ENCODE measurements at regions not wholly inside any gene's neighbourhood (a gene's known extent, or its start where the extent isn't known, plus 50 kb on each side); places are given as distances from the start of the nearest gene placed in this dataset.
"Not testable (repeated sequence)": the region's sequence is repeated elsewhere in the genome, so short reads cannot be mapped to it uniquely, and the experiment has no call there.

GRCh38 chr3:176302271-176302670 lies 895.0 kb downstream of the TBL1XR1 start:
- DNase-seq, result no peak

GRCh38 chr3:176296066-176296597 lies 901.1 kb downstream of the TBL1XR1 start:
- no peak for DNase-seq

DNA sequence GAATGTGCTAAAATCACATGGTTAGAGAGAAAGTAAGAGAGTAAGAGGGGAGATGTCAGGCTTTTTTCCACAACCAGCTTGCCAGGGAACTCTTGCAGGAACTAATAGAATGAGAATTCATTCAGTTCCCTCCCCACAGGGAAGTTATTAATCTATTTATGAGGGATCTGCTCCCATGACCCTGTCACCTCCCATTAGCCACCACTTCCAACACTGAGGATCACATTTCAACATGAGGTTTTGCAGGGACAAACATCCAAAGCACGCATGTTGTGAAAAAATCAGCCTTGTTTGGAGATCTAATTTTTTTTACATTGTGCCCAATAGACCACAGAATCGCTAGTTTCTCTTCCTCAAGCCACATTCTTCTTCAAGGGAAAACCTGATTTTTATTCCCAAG lies 904.0 kb downstream of the TBL1XR1 start:
- DNase-seq, result no peak

DNA sequence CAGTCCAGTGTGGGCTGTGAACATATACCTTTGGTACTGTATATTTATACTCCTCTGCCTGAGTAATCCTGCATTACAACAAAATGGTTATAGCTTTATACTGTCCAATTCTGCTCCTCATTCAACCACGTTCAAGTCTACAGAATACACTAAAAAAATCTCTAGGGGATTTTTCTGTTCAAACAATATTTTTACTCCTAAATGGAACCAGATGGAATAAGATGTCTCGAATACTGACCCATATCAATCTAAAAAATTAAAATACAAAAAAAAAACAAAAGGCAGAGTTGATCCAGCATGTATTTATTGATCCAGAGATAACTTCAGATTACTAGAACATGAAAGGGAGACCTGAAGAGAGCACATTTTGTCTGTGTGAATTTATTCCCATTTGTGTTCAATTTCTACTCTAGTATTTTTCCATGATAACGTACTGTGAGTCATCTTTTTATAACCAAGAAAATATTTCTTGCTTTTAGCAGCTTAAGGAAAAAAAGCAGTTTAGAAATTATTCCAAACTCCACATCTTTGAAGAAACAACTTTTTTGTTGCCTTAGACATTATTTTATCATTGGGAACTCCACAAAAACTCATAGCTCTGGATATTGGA lies 910.7 kb downstream of the TBL1XR1 start:
- no peak for DNase-seq

DNA sequence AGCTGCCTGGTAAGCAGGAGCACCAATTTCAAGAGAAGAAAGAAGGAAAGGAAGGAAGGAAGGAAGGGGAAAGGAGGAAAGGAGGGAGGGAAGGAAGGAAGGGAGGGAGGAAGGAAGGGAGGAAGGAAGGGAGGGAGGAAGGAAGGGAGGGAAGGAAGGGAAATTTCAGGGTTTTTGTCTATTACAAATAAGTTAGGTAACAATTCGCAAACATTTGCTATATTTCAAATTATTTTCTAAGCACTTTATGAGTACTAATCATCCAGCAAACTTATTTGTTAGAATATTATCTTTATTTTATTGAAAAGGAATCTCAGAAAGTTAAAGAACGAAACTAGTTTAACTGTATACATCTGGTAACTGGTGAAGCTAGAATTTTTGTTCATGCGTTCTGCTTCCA lies 921.7 kb downstream of the TBL1XR1 start:
- no peak for DNase-seq

GRCh38 chr3:176275113-176275512 lies 922.2 kb downstream of the TBL1XR1 start:
- no peak for DNase-seq

DNA sequence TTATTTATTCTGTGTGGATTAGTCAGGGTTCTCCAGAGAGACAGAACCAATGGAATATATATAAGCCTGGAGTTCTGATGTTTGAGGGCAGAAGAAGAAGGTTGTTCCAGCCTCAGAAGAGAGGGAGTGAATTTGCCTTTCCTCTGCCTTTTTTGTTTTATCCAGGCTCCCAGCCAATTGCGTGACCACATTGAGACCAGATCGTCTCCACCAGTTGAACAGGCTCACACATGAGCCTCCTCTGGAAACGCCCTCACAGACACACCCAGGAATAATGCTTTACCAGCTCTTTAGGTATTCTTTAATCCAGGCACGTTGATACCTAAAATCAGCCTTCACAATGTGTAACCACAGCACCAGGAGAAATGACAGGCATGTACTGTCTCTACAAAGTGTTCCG lies 923.1 kb downstream of the TBL1XR1 start:
- no peak for DNase-seq

DNA sequence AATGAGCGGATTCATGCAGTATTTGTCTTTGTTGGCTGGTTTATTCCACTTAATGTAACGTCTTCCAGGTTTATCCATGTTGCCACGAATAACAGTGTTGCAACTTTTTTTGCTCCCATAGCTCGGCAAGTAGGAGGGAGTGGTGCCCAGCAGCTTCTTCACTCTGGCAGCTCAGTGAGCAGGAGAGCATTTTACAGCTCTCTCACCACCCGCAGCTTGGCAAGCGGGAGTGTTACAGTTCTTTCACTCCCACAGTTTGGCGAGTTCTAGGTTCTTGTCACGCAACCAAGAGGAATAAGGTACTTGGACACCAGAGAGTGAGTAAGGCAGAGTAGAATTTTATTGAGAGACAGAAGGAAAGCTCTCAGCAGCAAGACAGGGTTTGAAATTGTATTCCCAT lies 935.2 kb downstream of the TBL1XR1 start:
- DNase-seq, result no peak

- no peak for DNase-seq
These were observed 950.1 kb downstream of the TBL1XR1 start for GRCh38 chr3:176247191-176247590.

DNA sequence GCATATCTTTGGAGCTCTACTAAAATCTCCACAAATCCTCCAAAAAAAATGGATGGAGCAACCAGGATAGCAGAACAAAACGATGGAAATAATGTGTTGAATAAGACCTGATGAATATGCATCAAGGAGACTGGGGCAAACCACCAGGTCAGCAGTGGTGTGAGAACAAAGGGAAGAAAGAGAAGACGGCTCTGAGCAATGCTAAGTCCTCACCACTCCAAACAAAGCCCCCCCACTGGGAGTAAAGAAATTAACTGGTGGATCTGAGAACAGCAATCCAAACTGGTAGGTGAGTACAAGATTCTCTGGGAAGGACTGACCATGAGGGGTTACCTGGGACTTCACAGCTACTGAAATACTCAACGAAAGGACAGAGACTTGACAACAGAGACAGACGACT lies 977.3 kb downstream of the TBL1XR1 start:
- no peak for DNase-seq

- no peak for DNase-seq
These were observed 982.5 kb downstream of the TBL1XR1 start for GRCh38 chr3:176214758-176215157.

- not testable (repeated sequence) for DNase-seq
These were observed 984.0 kb downstream of the TBL1XR1 start for GRCh38 chr3:176213314-176213713.

- DNase-seq, result no peak
These were observed 988.4 kb downstream of the TBL1XR1 start for GRCh38 chr3:176208915-176209314.

DNA sequence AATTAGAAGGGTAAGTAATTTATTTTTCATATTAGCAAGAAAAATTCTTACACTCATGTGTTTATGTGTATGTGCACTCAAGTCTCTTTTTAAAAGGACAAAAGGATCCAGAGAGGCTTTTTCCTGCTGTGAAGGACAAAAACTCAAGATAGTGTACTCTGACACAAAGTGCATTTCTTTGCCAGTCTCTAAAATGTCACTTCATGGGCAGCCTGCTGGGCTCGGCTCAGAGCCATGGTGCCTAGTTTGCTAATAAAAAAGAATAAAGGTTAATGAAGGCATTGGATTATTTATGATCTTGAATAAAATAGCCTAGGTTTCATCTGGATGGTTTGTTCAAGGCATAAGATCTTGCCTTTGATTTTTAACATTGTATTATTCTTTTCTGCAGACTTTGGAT lies 989.0 kb downstream of the TBL1XR1 start:
- no peak for DNase-seq

GRCh38 chr3:176206809-176207208 lies 990.5 kb downstream of the TBL1XR1 start:
- no peak for DNase-seq

DNA sequence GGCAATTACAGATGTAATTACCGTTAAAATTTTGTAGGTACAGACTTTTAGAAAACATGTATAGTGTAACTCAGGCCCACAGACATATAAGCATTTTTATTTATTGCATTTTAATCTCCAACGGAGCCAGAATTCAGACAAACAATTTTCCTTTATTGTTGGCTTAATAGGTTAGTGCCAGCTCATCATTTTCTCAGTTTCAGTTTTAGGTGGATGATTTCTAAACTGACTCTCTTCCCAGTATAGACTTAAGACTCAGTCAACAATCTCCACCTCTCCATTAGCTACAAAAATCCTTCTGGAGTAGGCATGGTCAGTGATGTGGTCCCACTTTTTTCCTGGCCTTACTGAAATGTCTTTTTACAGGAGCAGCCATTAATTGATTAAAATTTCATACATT lies 994.6 kb downstream of the TBL1XR1 start:
- DNase-seq, result no peak

- no peak for DNase-seq
These were observed 1004.1 kb downstream of the TBL1XR1 start for GRCh38 chr3:176193032-176193730.

DNA sequence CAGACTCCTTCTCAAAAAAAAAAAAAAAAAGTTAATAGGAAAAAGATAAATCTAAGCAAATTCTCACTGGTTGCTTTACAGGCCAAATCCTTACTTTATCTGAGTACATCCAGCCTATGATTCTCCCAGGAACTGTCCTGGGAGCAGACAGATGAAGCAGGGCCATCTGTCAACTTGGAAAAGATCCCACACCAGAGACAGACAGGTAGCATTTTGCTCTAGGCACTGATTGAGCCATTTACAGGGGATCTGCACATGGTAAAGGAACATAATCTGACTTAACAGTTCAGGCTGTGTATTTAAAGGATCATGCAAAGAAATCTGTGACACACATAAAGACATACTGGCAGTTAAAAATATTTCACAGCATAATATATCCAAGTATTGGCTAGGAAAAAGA lies 1006.5 kb downstream of the TBL1XR1 start:
- no peak for DNase-seq

DNA sequence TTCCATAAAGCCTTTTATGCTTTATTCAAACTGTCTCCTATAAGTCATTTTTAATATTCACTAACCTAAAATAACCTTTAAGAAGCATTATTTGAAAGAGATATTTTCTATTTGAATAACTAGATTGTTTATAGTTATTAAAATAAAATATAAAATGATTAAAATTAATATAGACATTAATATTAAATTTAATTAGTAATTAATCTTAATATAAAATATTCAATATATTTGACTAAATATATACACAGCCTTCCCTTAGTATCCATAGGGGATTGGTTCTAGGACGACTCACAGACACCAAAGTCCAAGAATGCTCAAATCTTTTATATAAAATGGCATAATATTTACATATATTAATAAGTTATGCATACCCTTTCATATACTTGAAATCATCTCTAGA lies 1014.1 kb downstream of the TBL1XR1 start:
- DNase-seq, result no peak

DNA sequence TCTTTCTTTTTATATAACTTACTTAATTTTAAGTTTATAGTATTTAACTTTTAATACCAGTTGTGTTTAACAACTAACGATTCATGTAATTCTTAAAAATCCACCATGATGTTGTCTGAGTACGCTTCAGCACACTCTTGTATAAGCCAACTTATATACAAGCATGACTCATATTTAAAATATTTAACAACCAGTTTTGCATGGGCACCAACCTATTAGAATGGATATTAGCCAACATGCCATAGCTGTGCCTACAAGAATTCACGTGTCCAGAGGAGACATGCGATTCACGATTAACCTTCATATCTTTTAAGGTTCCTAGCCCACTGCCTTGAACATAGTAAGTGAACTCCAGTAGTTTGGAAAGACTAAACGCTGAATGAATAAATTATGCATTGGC lies 1023.2 kb downstream of the TBL1XR1 start:
- DNase-seq, result no peak

DNA sequence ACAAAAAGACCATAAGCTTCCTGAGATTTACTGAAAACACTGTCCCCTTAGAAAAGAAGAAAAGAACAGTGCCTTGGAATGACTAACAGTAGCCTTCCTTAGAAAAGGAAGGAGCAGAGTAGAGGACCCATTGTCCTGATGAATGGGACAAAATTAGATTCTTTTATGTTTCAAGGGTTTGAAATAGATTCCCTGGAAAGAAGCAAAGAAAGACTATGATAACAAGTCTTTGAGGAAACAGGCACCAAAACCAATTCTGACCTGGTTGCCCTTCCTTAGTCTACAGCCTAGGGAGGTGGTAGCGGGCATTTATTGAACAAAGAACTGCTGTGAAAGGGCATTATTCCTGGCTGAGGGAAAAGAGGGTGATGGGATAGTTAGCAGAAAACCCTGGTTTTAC lies 1024.8 kb downstream of the TBL1XR1 start:
- DNase-seq, result no peak

- DNase-seq, result no peak
These were observed 1030.0 kb downstream of the TBL1XR1 start for GRCh38 chr3:176167272-176167671.

- DNase-seq, result no peak
These were observed 1036.3 kb downstream of the TBL1XR1 start for GRCh38 chr3:176160997-176161396.

DNA sequence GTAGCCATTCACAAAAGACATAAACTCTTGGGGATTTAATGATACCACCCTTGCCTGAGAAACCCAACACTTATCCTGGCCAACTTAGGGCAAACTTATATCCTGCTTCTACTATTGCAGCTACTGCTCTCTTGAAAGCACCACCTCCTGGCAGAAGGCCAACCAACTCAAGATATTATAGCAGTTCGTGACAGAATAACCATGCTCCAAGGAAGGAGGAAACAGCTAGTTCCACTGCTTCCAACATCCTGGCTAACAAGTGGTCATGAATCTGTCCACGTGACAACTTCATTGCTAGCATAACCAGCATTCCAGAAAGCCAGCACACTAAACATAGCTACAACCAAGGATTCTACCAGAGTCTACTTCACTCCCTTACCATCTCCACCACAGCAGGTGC lies 1037.5 kb downstream of the TBL1XR1 start:
- DNase-seq, result no peak

DNA sequence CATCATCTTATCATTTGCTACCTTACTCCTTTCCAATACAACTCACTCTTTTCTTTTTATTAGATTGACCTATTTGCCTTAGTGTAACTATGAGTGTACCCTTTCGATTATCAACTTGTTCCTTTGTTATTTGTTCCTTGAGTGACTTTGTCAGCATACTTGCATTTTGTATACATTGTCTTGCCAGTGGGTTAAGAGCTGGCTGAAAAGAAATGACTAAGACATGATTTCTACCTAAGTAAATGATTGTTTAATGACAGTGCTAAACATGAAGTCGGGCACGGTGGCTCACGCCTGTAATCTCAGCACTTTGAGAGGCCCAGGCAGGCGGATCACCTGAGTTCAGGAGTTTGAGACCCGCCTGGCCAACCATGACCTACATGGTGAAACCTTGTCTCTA lies 1042.3 kb downstream of the TBL1XR1 start:
- no peak for DNase-seq
